GM12878 (cell line): ENCODE measurements at regions not wholly inside any gene's neighbourhood (a gene's known extent, or its start where the extent isn't known, plus 50 kb on each side); places are given as distances from the start of the nearest gene placed in this dataset.
A peak's percentile ranks its signal among the peaks of the same experiment; 100 is the strongest.

Experiments
- ATAC-seq: fragments of 200-7000 bp; cut with Tn5 transposase; 3 replicates; pipeline ENCODE4 v1.9.1; 2020; ENCODE audit warnings: mild to moderate bottlenecking, moderate library complexity
- BruUV-seq: library from RNA; stranded (reverse); fragments of 400-500 nt; replicated peaks from 2 replicates; lab custom pipeline; 2021; lab: Mats Ljungman, UMichigan
- CTCF ChIA-PET: fragments of 300-600 bp; sonication (Branson Sonifier 250); formaldehyde crosslinking; extraction: SDS; loops from one replicate; lab custom pipeline; 2021; ENCODE audit warnings: inconsistent platforms; lab: Yijun Ruan, JAX
- POLR2A ChIA-PET: fragments of 350-600 bp; formaldehyde crosslinking; extraction: SDS; loops from one replicate; lab custom pipeline; 2021; ENCODE audit warnings: inconsistent platforms; lab: Charles Lee
- RAD21 ChIA-PET: fragments of 300-600 bp; sonication (Branson Sonifier 250); formaldehyde crosslinking; loops from one replicate; lab custom pipeline; 2023; ENCODE audit warnings: antibody characterized with exemption; ENCODE audit not compliant: unreplicated experiment; lab: Charles Lee
- SMC1A ChIA-PET: fragments of 300-600 bp; sonication (Branson Sonifier 250); formaldehyde crosslinking; loops from one replicate; lab custom pipeline; 2023; ENCODE audit not compliant: unreplicated experiment, uncharacterized antibody; lab: Charles Lee
- DNase-seq: peaks from one replicate; pipeline ENCODE4 v3.0.0-alpha.2; 2011; ENCODE audit warnings: low read depth, low spot score
- FAIRE-seq: peaks from 3 replicates; lab custom pipeline; 2011; peaks lifted over from hg19 to GRCh38; lab: Jason Lieb, UNC
- H2AFZ ChIP-seq: 2 replicates; pipeline ENCODE4 v1.6.0; 2011; ENCODE audit warnings: low read depth, low read length, control low read depth; ENCODE audit not compliant: control insufficient read depth
- H3K27ac ChIP-seq: 2 replicates; pipeline ENCODE4 v1.5.1; 2011; ENCODE audit warnings: control low read depth; ENCODE audit not compliant: control insufficient read depth, insufficient read depth
- H3K27me3 ChIP-seq, 2 experiments: replicated peaks in 1 of 2; 2 replicates each; pipeline versions ENCODE4 v1.6.0 to v1.6.1; 2011; ENCODE audit warnings: low read length in 1 of 2; ENCODE audit not compliant: control insufficient read depth in 2 of 2, insufficient read depth in 2 of 2
- H3K36me3 ChIP-seq, 2 experiments: 2 replicates each; pipeline ENCODE4 v1.5.1; 2011; ENCODE audit warnings: low read length in 1 of 2; ENCODE audit not compliant: control insufficient read depth in 2 of 2, insufficient read depth in 2 of 2
- H3K4me1 ChIP-seq: 2 replicates; pipeline ENCODE4 v1.6.1; 2011; ENCODE audit warnings: mild to moderate bottlenecking, low read length, moderate library complexity, mixed read lengths; ENCODE audit not compliant: control insufficient read depth, insufficient read depth
- H3K4me2 ChIP-seq: 2 replicates; pipeline ENCODE4 v1.6.0; 2011; ENCODE audit warnings: control low read depth; ENCODE audit not compliant: control insufficient read depth, insufficient read depth
- H3K4me3 ChIP-seq: fragments of 200-600 bp; sonication (generic); 2 replicates; pipeline ENCODE4 v1.5.1; 2016
- H3K79me2 ChIP-seq: 2 replicates; pipeline ENCODE4 v1.6.0; 2011; ENCODE audit warnings: low read length; ENCODE audit not compliant: control insufficient read depth, insufficient read depth
- H3K9ac ChIP-seq: 2 replicates; pipeline ENCODE4 v1.8.0; 2011; ENCODE audit warnings: low read length, control low read depth, mixed read lengths; ENCODE audit not compliant: control insufficient read depth, insufficient read depth
- H3K9me3 ChIP-seq: replicated peaks from 3 replicates; pipeline ENCODE4 v1.5.1; 2011; ENCODE audit warnings: mild to moderate bottlenecking, low read length; ENCODE audit not compliant: control insufficient read depth, insufficient read depth
- H4K20me1 ChIP-seq: 2 replicates; pipeline ENCODE4 v1.6.0; 2011; ENCODE audit not compliant: control insufficient read depth, insufficient read depth
- ATF2 ChIP-seq: IDR thresholded peaks from 2 replicates; pipeline ENCODE4 v1.6.1; 2012; ENCODE audit warnings: low read length, inconsistent platforms
- BCL3 ChIP-seq: IDR thresholded peaks from 2 replicates; pipeline ENCODE4 v1.6.1; 2011; ENCODE audit warnings: borderline replicate concordance, low read depth, mild to moderate bottlenecking, moderate library complexity, low read length; ENCODE audit not compliant: insufficient read depth, poor library complexity, severe bottlenecking
- BRCA1 ChIP-seq: IDR thresholded peaks from 2 replicates; pipeline ENCODE4 v1.6.1; 2011; ENCODE audit warnings: low read depth, low read length, improper control_type of control experiment
- CEBPZ ChIP-seq: fragments of 150-350 bp; IDR thresholded peaks from 2 replicates; pipeline ENCODE4 v1.6.1; 2016; ENCODE audit warnings: low read depth, low read length
- EED ChIP-seq: sonication (generic); IDR thresholded peaks from 2 replicates; pipeline ENCODE4 v1.6.1; 2016; ENCODE audit warnings: antibody characterized with exemption, low read depth
- ETV6 ChIP-seq, 2 experiments: fragments of 450-650 bp in 1 of 2; IDR thresholded peaks in 1 of 2; conservative IDR thresholded peaks in 1 of 2; 2 replicates each; pipeline ENCODE4 v1.6.1; 2014; ENCODE audit warnings: antibody characterized with exemption in 1 of 2, borderline replicate concordance in 1 of 2, low read depth in 1 of 2, mild to moderate bottlenecking in 1 of 2, moderate library complexity in 1 of 2
- FOXM1 ChIP-seq: IDR thresholded peaks from 2 replicates; pipeline ENCODE4 v1.6.1; 2012; ENCODE audit warnings: low read depth, mild to moderate bottlenecking, inconsistent platforms, low read length, moderate library complexity
- HDAC2 ChIP-seq: fragments of 200-600 bp; sonication (generic); IDR thresholded peaks from 2 replicates; pipeline ENCODE4 v1.6.1; 2017
- NBN ChIP-seq: fragments of 450-650 bp; IDR thresholded peaks from 2 replicates; pipeline ENCODE4 v1.6.1; 2016
- PAX5 ChIP-seq: IDR thresholded peaks from 2 replicates; pipeline ENCODE4 v1.6.1; 2011; ENCODE audit warnings: low read depth, low read length, borderline replicate concordance
- PAX8 ChIP-seq: fragments of 450-650 bp; IDR thresholded peaks from 2 replicates; pipeline ENCODE4 v1.6.1; 2017; ENCODE audit warnings: mild to moderate bottlenecking, moderate library complexity
- POLR2AphosphoS2 ChIP-seq: IDR thresholded peaks from 2 replicates; pipeline ENCODE4 v1.6.1; 2011; ENCODE audit warnings: low read depth, mild to moderate bottlenecking, low read length, improper control_type of control experiment, moderate library complexity
- SMAD5 ChIP-seq: IDR thresholded peaks from 2 replicates; pipeline ENCODE4 v1.6.1; 2016; ENCODE audit warnings: antibody characterized with exemption, low read depth
- SMARCA5 ChIP-seq: fragments of 450-650 bp; IDR thresholded peaks from 2 replicates; pipeline ENCODE4 v1.6.1; 2017; ENCODE audit warnings: mild to moderate bottlenecking
- STAT3 ChIP-seq: IDR thresholded peaks from 2 replicates; pipeline ENCODE4 v1.6.1; 2011; ENCODE audit warnings: low read depth, low read length, improper control_type of control experiment
- SUPT20H ChIP-seq: IDR thresholded peaks from 2 replicates; pipeline ENCODE4 v1.6.1; 2011; ENCODE audit warnings: low read depth, mild to moderate bottlenecking, low read length, moderate library complexity, borderline replicate concordance; ENCODE audit not compliant: control insufficient read depth
- TCF12 ChIP-seq: IDR thresholded peaks from 2 replicates; pipeline ENCODE4 v1.6.1; 2011; ENCODE audit warnings: low read depth, mild to moderate bottlenecking, low read length
- TCF7 ChIP-seq: IDR thresholded peaks from 2 replicates; pipeline ENCODE4 v1.6.1; 2014; ENCODE audit warnings: antibody characterized with exemption, borderline replicate concordance
- ZNF622 ChIP-seq: fragments of 450-650 bp; IDR thresholded peaks from 2 replicates; pipeline ENCODE4 v1.6.1; 2017; ENCODE audit warnings: mild to moderate bottlenecking, inconsistent platforms
- WGBS: methylation state at CpG from one replicate; pipeline ENCODE4 v1.1.6; 2016; ENCODE audit warnings: low lambda C conversion rate; ENCODE audit not compliant: insufficient replicate concordance, insufficient coverage; ENCODE audit errors: missing lambda C conversion rate; 5-methylcytosine and 5-hydroxymethylcytosine counted together
- in situ Hi-C: fragments of 300-500 bp; cut with MboI; formaldehyde crosslinking; loops from 9 replicates; pipeline ENCODE4 v1.14.3; 2018; ENCODE audit warnings: mixed read lengths
- intact Hi-C: fragments of 100-400 bp; cut with micrococcal nuclease; formaldehyde crosslinking; loops from one replicate; pipeline ENCODE4 v1.14.2; 2022; ENCODE audit not compliant: unreplicated experiment

- H3K9me3 ChIP-seq = no peaks in the 10 kb centered on the region; the same call in 1 of the 3 replicates
- FAIRE-seq = peak; percentile 86
- H3K79me2 ChIP-seq = no peaks in the 10 kb centered on the region
- peaks cover 34% of the 10 kb centered on the region for H3K4me1 ChIP-seq
- H3K4me2 ChIP-seq = peak overlapping the region; percentile 82
- WGBS = 5% methylated on average over 6 of the region's 6 CpGs
- RAD21 ChIA-PET = interaction anchor here (0.8 to 1.5 kb wide), 2 partner anchors 9 to 28 kb away, joined by 3 to 4 read pairs; no protein-coding TSS in a partner anchor
- SMC1A ChIA-PET = interaction anchor here (1.2 to 1.7 kb wide), 2 partner anchors 9 to 13 kb away, joined by 5 to 6 read pairs; no protein-coding TSS in a partner anchor
- DNase-seq = peak; percentile 77
- peak overlapping the region; percentile 6; the same call in 1 of the 2 replicates for H3K27ac ChIP-seq
- POLR2A ChIA-PET = no interaction called here
- BruUV-seq = no TSS peak
- H3K9ac ChIP-seq = peak overlapping the region; percentile 32; the same call in 1 of the 2 replicates
- CTCF ChIA-PET = interaction anchor here (1.3 kb wide), 1 partner anchor 9 kb away, joined by 5 read pairs; no protein-coding TSS in a partner anchor
- H2AFZ ChIP-seq = peak overlapping the region; percentile 41; the same call in 1 of the 2 replicates
- H3K36me3 ChIP-seq = no peaks in the 10 kb centered on the region
- peak overlapping the region; percentile 16; the same call in 1 of the 2 replicates for H3K4me3 ChIP-seq
- intact Hi-C loops (no loop called here), in situ Hi-C loops (no loop called here)
- peak; percentile 58 for ATAC-seq
- H3K27me3 ChIP-seq = no peaks in the 10 kb centered on the region
- no peaks in the 10 kb centered on the region for H4K20me1 ChIP-seq
- TF ChIP-seq TCF7 (0 out of 2 replicates have a peak, but pooled peaks have one; percentile 10), BCL3 (no peak), FOXM1 (0 out of 2 replicates have a peak, but pooled peaks have one; percentile 23), HDAC2 (no peak), SMARCA5 (no peak), PAX8 (no peak), SUPT20H (no peak), ETV6 (conservative IDR thresholded peaks at IDR 0.05 in 1 of 2, IDR thresholded peaks at IDR 0.05 in 1 of 2; ENCODE audit: borderline replicate concordance in 1 of 2, low read depth in 1 of 2) (peak in 1 of 2 experiments; percentile 31; a peak in 1 of 4 replicates), CEBPZ (no peak), PAX5 (peak; percentile 92; the same call in 1 of the 2 replicates), ATF2 (peak; percentile 32; the same call in 1 of the 2 replicates), BRCA1 (no peak), TCF12 (no peak), SMAD5 (no peak), EED (peak; percentile 82), STAT3 (no peak), POLR2AphosphoS2 (no peak), ZNF622 (no peak), NBN (no peak)
These were observed 496.9 kb upstream of the CAMK1G start for GRCh38 chr1:209086486-209087192.
